Esophagus squamous epithelium (tissue), 4 donors: ENCODE measurements at regions not wholly inside any gene's neighbourhood (a gene's known extent, or its start where the extent isn't known, plus 50 kb on each side); places are given as distances from the start of the nearest gene placed in this dataset.

Source experiments
- CTCF ChIP-seq, 6 experiments: fragments of 450-650 bp in 4 of 6; fragments of 200-600 bp in 2 of 6; sonication (generic) in 2 of 6; IDR thresholded peaks; one replicate each; pipeline ENCODE4 v1.5.1; 2016 to 2019; ENCODE audit warnings: antibody characterized with exemption in 6 of 6, mild to moderate bottlenecking in 4 of 6, moderate library complexity in 4 of 6
- POLR2A ChIP-seq, 4 donors: fragments of 450-650 bp; IDR thresholded peaks; one replicate each; pipeline ENCODE4 v1.6.1; 2017; ENCODE audit warnings: antibody characterized with exemption in 4 of 4, mild to moderate bottlenecking in 4 of 4, moderate library complexity in 3 of 4

DNA sequence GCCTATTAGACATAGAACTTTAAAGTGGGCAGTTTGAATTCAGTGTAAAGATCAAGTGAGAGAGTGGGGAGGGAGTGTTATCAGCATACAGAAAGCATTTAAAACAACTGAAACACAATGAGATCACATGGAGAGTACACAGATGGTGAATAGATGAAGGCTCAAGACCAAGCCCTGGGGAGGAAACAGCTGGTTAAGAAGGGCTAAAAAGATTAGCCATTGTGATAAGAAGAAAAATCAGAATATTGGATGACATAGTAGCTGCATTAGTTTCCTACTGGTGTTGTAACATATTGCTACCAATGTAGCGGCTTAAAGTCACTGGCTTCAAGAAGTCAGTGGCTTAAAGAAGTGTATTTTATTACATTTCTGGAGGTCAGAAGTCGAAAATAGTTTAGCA lies 443.4 kb upstream of the RGS18 start:
- TF ChIP-seq POLR2A (IDR thresholded peaks at IDR 0.05) (no peak), CTCF (IDR thresholded peaks at IDR 0.05) (no peak)
